ENCODE measurements at regions not wholly inside any gene's neighbourhood (a gene's known extent, or its start where the extent isn't known, plus 50 kb on each side); places are given as distances from the start of the nearest gene placed in this dataset.

DNA sequence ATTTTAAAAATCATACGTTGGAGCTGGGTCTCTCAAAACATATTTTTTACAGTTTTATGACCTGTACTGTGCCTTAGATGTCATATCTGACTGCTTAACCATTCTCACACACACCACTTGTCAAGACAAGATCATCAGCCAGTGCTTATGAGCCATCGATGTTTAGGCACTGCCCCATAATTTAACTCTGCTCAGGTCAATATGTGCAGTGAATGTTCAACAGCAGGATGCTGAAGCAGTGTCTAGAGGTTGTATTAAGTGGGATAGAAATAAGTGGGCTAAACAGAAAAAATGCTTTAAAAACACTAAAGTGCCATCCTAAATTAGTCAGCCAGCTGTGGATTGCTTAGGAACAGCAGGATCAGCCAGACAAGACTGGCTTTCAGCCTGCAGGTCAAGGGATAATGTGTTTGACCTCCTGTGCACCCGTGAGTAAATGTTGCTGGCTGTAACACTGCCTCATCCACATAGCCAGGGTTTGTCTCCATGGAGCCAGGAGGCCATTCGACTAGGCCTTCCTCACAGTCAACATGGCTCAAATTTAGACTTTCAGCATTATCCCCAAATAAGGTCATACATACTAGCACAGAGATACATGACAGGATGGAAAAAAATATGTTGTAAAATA lies 139.0 kb upstream of the NXPH2 start:
- no peak overlapping the region for H2AFZ ChIP-seq (ENCODE audit: low read depth, low read length)
- H3K27ac ChIP-seq (ENCODE audit: extremely low read depth, low read depth, low read length), result no peak overlapping the region
- no peak for TF ChIP-seq PTRF (tag; IDR thresholded peaks at IDR 0.05)
- no peak for TF ChIP-seq HDAC2 (IDR thresholded peaks at IDR 0.05)
- no peak for TF ChIP-seq ZNF239 (CRISPR knock-in tag; IDR thresholded peaks at IDR 0.05)
- TF ChIP-seq, protein P1, sequence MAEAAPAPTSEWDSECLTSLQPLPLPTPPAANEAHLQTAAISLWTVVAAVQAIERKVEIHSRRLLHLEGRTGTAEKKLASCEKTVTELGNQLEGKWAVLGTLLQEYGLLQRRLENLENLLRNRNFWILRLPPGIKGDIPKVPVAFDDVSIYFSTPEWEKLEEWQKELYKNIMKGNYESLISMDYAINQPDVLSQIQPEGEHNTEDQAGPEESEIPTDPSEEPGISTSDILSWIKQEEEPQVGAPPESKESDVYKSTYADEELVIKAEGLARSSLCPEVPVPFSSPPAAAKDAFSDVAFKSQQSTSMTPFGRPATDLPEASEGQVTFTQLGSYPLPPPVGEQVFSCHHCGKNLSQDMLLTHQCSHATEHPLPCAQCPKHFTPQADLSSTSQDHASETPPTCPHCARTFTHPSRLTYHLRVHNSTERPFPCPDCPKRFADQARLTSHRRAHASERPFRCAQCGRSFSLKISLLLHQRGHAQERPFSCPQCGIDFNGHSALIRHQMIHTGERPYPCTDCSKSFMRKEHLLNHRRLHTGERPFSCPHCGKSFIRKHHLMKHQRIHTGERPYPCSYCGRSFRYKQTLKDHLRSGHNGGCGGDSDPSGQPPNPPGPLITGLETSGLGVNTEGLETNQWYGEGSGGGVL (CRISPR knock-in tag; IDR thresholded peaks at IDR 0.05), result no peak
- TF ChIP-seq, protein P2, sequence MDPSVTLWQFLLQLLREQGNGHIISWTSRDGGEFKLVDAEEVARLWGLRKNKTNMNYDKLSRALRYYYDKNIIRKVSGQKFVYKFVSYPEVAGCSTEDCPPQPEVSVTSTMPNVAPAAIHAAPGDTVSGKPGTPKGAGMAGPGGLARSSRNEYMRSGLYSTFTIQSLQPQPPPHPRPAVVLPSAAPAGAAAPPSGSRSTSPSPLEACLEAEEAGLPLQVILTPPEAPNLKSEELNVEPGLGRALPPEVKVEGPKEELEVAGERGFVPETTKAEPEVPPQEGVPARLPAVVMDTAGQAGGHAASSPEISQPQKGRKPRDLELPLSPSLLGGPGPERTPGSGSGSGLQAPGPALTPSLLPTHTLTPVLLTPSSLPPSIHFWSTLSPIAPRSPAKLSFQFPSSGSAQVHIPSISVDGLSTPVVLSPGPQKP (CRISPR knock-in tag; IDR thresholded peaks at IDR 0.05), result no peak
- TF ChIP-seq, protein P3, sequence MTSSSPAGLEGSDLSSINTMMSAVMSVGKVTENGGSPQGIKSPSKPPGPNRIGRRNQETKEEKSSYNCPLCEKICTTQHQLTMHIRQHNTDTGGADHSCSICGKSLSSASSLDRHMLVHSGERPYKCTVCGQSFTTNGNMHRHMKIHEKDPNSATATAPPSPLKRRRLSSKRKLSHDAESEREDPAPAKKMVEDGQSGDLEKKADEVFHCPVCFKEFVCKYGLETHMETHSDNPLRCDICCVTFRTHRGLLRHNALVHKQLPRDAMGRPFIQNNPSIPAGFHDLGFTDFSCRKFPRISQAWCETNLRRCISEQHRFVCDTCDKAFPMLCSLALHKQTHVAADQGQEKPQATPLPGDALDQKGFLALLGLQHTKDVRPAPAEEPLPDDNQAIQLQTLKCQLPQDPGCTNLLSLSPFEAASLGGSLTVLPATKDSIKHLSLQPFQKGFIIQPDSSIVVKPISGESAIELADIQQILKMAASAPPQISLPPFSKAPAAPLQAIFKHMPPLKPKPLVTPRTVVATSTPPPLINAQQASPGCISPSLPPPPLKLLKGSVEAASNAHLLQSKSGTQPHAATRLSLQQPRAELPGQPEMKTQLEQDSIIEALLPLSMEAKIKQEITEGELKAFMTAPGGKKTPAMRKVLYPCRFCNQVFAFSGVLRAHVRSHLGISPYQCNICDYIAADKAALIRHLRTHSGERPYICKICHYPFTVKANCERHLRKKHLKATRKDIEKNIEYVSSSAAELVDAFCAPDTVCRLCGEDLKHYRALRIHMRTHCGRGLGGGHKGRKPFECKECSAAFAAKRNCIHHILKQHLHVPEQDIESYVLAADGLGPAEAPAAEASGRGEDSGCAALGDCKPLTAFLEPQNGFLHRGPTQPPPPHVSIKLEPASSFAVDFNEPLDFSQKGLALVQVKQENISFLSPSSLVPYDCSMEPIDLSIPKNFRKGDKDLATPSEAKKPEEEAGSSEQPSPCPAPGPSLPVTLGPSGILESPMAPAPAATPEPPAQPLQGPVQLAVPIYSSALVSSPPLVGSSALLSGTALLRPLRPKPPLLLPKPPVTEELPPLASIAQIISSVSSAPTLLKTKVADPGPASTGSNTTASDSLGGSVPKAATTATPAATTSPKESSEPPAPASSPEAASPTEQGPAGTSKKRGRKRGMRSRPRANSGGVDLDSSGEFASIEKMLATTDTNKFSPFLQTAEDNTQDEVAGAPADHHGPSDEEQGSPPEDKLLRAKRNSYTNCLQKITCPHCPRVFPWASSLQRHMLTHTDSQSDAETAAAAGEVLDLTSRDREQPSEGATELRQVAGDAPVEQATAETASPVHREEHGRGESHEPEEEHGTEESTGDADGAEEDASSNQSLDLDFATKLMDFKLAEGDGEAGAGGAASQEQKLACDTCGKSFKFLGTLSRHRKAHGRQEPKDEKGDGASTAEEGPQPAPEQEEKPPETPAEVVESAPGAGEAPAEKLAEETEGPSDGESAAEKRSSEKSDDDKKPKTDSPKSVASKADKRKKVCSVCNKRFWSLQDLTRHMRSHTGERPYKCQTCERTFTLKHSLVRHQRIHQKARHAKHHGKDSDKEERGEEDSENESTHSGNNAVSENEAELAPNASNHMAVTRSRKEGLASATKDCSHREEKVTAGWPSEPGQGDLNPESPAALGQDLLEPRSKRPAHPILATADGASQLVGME (CRISPR knock-in tag; IDR thresholded peaks at IDR 0.05), result no peak
- TF ChIP-seq SREBF1 (IDR thresholded peaks at IDR 0.05; ENCODE audit: borderline replicate concordance, low read depth, low read length), result no peak
- TF ChIP-seq, protein P4, sequence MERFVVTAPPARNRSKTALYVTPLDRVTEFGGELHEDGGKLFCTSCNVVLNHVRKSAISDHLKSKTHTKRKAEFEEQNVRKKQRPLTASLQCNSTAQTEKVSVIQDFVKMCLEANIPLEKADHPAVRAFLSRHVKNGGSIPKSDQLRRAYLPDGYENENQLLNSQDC (CRISPR knock-in tag; IDR thresholded peaks at IDR 0.05), result no peak
- no peak for TF ChIP-seq POLR2AphosphoS5 (IDR thresholded peaks at IDR 0.05; ENCODE audit: control insufficient read depth, insufficient read depth, low read depth, low read length)
- TF ChIP-seq TFAM (CRISPR knock-in tag; conservative IDR thresholded peaks at IDR 0.05), result no peak
- no peak for TF ChIP-seq TAF9B (IDR thresholded peaks at IDR 0.05; ENCODE audit: partially characterized antibody)
- H3K9me3 ChIP-seq (replicated peaks; ENCODE audit: control insufficient read depth, insufficient read depth, low read depth, low read length), result no peaks in the 10 kb centered on the region
- no peaks in the 10 kb centered on the region for H4K20me1 ChIP-seq (replicated peaks; ENCODE audit: control insufficient read depth, insufficient read depth, low read length)
- H3K4me2 ChIP-seq (ENCODE audit: insufficient read depth, low read length), result no peak overlapping the region
- H3K27me3 ChIP-seq (ENCODE audit: control insufficient read depth in 2 of 2, insufficient read depth in 2 of 2, low read length in 2 of 2), result no peaks in the 10 kb centered on the region
- WGBS (ENCODE audit: insufficient coverage, low coverage, missing lambda C conversion rate), result 4% methylated on average over 4 of the region's 4 CpGs
- intact Hi-C loops (cut with micrococcal nuclease) (no loop called here), in situ Hi-C loops (cut with MboI) (no loop called here)
- H3K36me3 ChIP-seq (ENCODE audit: control insufficient read depth, insufficient read depth, low read length), result no peaks in the 10 kb centered on the region
- POLR2A ChIA-PET, result no interaction called here
- DNase-seq (ENCODE audit: extremely low read depth in 1 of 4, low spot score in 3 of 4) (no peak), FAIRE-seq (no peak), ATAC-seq (no peak)
- no peak overlapping the region for H3K4me3 ChIP-seq
- CTCF ChIA-PET (ENCODE audit: low intra/inter-chr PET ratio), result no interaction called here
- no peaks in the 10 kb centered on the region for H3K9me1 ChIP-seq (ENCODE audit: control insufficient read depth, insufficient read depth, low read length)
- BruUV-seq (replicated peaks), result no TSS peak
- H3K4me1 ChIP-seq (replicated peaks in 1 of 2; ENCODE audit: control insufficient read depth in 2 of 2, insufficient read depth in 2 of 2, low read length in 2 of 2), result no peaks in the 10 kb centered on the region
- H3K9ac ChIP-seq (ENCODE audit: insufficient read depth in 1 of 2, low read depth in 2 of 2, low read length in 2 of 2), result no peak overlapping the region
- H3K79me2 ChIP-seq (ENCODE audit: control insufficient read depth, insufficient read depth, low read length), result no peaks in the 10 kb centered on the region
